ENCODE measurements at regions not wholly inside any gene's neighbourhood (a gene's known extent, or its start where the extent isn't known, plus 50 kb on each side); places are given as distances from the start of the nearest gene placed in this dataset.

DNA sequence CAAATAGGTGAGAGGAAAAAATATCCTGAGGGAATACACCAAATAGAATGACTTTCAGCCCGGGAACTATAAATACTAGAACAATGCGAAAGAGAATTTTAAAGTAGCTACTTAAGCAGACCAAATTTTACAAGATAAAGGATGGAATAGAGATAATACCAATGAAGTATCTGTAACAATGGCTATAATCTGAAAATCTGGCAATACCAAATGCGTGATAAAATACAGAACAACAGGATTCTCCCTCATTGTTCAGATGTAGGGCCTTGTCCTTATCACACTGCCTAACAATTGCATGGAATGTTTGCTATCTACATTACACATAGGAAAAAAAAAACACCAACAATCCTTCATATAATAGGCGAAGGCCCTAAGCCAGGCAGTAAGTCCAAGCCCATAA, 815.4 kb upstream of the MDGA2 start:
- no peak overlapping the region for H3K27ac ChIP-seq
- ChIA-PET CTCF (no interaction called here), POLR2A (ENCODE audit: low non-redundant PET) (no interaction called here)
- TF ChIP-seq, protein P1, sequence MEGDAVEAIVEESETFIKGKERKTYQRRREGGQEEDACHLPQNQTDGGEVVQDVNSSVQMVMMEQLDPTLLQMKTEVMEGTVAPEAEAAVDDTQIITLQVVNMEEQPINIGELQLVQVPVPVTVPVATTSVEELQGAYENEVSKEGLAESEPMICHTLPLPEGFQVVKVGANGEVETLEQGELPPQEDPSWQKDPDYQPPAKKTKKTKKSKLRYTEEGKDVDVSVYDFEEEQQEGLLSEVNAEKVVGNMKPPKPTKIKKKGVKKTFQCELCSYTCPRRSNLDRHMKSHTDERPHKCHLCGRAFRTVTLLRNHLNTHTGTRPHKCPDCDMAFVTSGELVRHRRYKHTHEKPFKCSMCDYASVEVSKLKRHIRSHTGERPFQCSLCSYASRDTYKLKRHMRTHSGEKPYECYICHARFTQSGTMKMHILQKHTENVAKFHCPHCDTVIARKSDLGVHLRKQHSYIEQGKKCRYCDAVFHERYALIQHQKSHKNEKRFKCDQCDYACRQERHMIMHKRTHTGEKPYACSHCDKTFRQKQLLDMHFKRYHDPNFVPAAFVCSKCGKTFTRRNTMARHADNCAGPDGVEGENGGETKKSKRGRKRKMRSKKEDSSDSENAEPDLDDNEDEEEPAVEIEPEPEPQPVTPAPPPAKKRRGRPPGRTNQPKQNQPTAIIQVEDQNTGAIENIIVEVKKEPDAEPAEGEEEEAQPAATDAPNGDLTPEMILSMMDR (conservative IDR thresholded peaks at IDR 0.05; ENCODE audit: low read depth): no peak
- no peak for DNase-seq (ENCODE audit: low spot score)

DNA sequence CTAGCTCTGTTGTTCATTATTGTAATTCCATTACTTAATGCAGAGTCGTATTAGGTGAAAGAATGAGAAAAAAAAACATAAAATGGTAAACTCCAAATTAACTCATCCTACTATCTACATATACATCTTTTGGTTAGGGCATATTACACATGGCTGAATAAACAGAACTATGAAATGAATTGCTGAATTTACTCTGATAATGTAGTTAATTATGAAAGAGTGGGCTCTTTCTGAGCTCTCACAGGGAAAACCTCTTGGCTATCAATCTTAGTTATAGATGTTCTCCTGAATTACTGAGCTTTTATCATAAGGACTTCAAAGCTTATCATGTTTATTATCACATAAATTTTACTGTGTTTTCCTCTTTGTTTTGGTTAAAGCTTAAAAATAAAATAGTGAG, 798.5 kb upstream of the MDGA2 start:
- ChIA-PET CTCF (no interaction called here), POLR2A (ENCODE audit: low non-redundant PET) (no interaction called here)
- no peak for DNase-seq (ENCODE audit: low spot score)
- H3K27ac ChIP-seq: no peak overlapping the region
- TF ChIP-seq, protein P1 (conservative IDR thresholded peaks at IDR 0.05; ENCODE audit: low read depth): no peak

DNA sequence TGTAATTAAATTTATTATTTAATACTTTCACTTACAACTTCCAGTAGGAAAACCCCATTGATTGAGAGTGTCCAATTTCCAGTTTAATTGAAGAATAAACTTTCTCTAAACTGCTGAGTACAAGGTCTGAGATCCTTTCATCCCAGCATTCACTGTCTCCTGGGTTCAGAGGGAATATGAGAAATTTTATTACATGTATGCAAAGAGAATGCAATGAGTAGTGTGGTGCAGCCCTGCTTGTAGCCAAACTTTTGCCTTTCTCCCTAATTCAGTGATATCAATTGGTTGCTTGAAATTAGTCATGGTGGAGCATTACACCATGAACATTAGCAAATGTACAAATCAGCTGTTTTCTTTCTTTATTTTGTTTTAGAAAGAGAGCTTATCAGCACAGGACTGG, 780.6 kb upstream of the MDGA2 start:
- no peak overlapping the region for H3K27ac ChIP-seq
- DNase-seq (ENCODE audit: low spot score): no peak
- ChIA-PET CTCF (no interaction called here), POLR2A (ENCODE audit: low non-redundant PET) (no interaction called here)
- TF ChIP-seq, protein P1 (conservative IDR thresholded peaks at IDR 0.05; ENCODE audit: low read depth): no peak

DNA sequence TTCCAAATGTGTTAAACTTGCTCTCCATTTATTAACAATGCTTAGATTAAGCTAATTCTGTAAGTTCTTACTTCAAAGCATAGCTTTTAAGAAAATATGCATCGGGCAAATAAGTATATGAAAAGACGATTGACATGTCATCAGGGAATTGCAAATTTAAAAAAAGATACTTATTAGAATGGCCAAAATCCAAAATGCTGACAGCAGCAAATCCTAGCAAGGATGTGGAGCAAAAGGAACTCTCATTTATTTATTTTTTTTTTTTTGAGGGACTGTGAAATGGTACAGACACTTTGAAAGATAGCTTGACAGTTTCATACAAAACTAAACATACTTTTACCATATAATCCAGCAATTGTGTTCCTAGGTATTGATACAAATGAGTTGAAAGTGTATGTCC, 779.5 kb upstream of the MDGA2 start:
- TF ChIP-seq, protein P1 (conservative IDR thresholded peaks at IDR 0.05; ENCODE audit: low read depth): no peak
- ChIA-PET POLR2A (ENCODE audit: low non-redundant PET) (no interaction called here), CTCF (no interaction called here)
- DNase-seq (ENCODE audit: low spot score): no peak
- no peak overlapping the region for H3K27ac ChIP-seq

DNA sequence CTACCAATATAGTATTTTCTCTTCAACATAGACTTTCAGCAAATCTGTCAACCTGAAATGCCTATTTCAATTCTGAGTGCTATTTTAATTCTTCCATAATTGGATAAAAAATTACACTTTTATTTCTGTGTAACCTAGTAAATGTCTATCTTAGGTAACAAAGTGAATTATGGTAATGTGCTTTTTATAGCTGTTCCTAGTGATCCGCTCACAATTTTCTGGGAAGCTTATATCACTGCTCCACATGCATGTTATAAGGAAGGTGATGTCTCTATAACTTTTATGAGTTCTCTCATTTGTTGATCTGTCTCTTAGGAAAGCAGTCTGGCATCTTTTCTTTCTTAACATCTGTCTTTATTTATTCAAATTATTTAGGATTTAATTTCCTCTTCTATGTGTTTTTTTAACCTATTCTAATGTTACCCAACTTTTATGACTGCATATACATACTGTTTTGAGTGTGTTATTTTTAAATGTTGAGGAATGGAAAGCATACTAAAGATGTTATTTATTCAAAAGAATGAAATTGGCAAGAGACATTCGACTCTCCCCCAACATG, 777.1 kb upstream of the MDGA2 start:
- CTCF ChIA-PET: no interaction called here
- TF ChIP-seq, protein P1 (conservative IDR thresholded peaks at IDR 0.05; ENCODE audit: low read depth): no peak
- no peak overlapping the region for H3K27ac ChIP-seq
- DNase-seq (ENCODE audit: low spot score): no peak
- POLR2A ChIA-PET (ENCODE audit: low non-redundant PET): no interaction called here

DNA sequence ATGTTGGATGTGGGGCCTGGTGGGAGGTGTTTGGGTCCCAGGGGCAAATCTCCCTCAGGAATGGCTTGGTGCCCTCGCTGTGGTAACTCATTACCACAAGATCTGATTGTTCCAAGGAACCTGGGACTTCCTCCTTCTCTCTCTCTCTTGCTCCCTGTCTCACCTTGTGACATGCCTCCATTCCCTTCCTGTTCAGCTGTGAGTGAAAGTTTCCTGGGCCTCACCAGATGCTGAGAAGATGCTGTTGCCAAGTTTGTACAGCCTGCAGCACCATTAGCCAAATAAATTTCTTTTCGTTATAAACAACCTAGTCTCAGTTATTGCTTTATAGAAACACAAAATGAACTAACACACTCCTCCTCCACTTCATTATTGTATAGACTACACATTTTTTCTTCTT, 759.8 kb upstream of the MDGA2 start:
- TF ChIP-seq, protein P1 (conservative IDR thresholded peaks at IDR 0.05; ENCODE audit: low read depth): no peak
- no peak for DNase-seq (ENCODE audit: low spot score)
- ChIA-PET CTCF (no interaction called here), POLR2A (ENCODE audit: low non-redundant PET) (no interaction called here)
- H3K27ac ChIP-seq: no peak overlapping the region

DNA sequence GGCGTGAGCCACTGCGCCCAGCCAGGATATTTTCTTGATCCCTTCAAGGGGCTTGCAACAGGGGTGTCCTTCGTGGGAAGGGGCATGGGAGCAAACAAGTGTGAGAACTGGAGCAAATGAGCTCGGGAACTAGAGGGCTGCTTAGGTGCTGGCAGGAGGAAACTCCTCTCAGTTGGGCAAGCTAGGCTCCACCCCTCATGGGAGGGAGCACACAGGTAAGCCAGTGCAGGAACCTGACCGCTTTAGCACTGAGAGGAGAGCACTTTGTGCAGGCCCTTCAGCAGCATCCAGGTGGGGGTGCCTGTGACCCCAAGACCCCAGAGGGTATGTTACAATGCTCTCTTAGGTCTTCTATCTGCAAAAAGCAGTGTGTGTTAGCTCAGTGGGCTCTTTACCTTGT, 755.4 kb upstream of the MDGA2 start:
- ChIA-PET POLR2A (ENCODE audit: low non-redundant PET) (no interaction called here), CTCF (no interaction called here)
- no peak overlapping the region for H3K27ac ChIP-seq
- TF ChIP-seq, protein P1 (conservative IDR thresholded peaks at IDR 0.05; ENCODE audit: low read depth): no peak
- DNase-seq (ENCODE audit: low spot score): no peak
